OCI-M2 (cell line): ENCODE measurements at regions not wholly inside any gene's neighbourhood (a gene's known extent, or its start where the extent isn't known, plus 50 kb on each side); places are given as distances from the start of the nearest gene placed in this dataset.

Experiments
- DNase-seq: peaks from one replicate; lab custom pipeline; 2025; ENCODE audit not compliant: unreplicated experiment; lab: John Stamatoyannopoulos, UW

DNA sequence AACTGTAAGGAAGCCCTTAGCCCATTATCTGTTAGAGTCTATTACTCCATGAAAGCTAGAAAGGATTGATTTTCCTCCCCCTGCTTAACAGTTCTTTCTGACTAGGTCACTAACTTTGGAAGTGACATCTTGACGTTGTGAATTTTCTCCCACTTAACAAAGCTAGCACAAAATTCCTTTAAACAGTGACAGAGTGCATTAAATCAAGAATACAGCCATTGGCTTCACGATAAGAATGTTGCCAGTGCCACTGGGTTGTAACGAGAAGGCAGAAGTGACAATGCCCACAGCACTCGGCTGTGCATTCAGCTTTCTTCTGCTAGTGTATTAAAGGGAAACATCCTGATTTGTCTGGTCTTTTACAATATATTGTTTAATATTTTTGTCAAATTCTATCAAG lies 182.7 kb upstream of the DTNBP1 start:
- DNase-seq: no peak

- no peak for DNase-seq
Observed at GRCh38 chr6:15843764-15844163, 180.9 kb upstream of the DTNBP1 start.

- no peak for DNase-seq
Observed at GRCh38 chr6:15843226-15843625, 180.4 kb upstream of the DTNBP1 start.

- no peak for DNase-seq
Observed at GRCh38 chr6:15842727-15843117, 179.9 kb upstream of the DTNBP1 start.

DNA sequence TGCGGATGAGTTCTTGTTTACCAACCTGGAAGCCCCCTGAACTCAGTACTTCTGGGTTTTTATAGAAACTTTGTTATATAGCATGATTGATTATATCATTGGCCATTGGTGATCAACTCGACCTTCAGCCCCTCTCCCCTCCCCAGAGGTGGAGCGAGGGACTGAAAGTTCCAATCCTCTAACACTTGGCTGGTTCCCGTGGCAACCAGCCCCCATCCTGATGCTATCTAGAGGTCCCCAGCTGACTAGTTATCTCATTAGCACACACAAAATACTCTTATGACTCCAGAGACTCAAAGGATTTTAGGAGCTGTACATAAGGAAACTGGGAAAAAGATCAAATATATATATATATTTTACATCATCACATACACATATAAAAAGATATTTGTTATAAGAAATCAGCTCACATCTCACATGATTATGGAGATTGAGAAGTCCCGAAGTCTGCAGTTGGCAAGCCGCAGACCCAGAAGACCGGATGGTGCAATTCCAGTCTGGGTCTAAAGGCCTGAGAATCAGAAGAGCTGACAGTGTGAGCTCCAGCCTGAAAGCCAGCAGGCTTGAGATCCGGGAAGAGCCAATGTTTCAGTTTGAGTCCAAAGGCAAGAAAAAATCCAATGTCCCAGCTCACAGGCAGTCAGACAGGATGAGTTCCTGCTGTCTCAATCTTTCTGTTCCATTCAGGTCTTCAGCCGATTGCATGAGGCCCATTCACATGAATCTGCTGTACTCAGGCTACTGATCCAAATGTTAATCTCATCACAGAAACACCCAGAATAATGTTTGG lies 179.3 kb upstream of the DTNBP1 start:
- no peak for DNase-seq

GRCh38 chr6:15839969-15840541 lies 177.2 kb upstream of the DTNBP1 start:
- no peak for DNase-seq

DNA sequence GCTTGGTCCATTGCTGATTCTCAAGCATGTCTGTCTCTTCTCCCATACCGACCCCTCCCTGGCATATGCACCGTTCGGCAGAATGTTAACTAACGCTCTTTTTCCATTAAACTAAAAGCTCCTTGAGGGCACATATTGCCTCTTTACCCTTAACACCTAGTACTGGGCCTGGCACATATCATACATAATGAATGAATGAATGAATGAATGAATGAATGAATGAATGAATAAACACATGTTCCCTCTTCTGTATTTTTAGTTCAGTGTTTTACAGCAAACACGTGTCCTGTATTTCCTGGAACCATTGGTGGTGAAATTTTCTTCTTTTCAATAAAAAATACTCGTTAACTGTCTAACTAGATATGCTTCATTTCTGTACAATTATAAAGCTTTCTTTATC lies 174.4 kb upstream of the DTNBP1 start:
- no peak for DNase-seq

GRCh38 chr6:15832841-15833240 lies 170.0 kb upstream of the DTNBP1 start:
- no peak for DNase-seq

GRCh38 chr6:15829156-15829555 lies 166.3 kb upstream of the DTNBP1 start:
- DNase-seq: no peak

GRCh38 chr6:15827496-15828255 lies 164.8 kb upstream of the DTNBP1 start:
- no peak for DNase-seq

GRCh38 chr6:15826814-15827318 lies 164.0 kb upstream of the DTNBP1 start:
- no peak for DNase-seq

GRCh38 chr6:15825332-15825930 lies 162.6 kb upstream of the DTNBP1 start:
- DNase-seq: no peak

GRCh38 chr6:15824811-15825210 lies 162.0 kb upstream of the DTNBP1 start:
- DNase-seq: no peak

- DNase-seq: no peak
Observed at GRCh38 chr6:15823838-15824414, 161.1 kb upstream of the DTNBP1 start.

DNA sequence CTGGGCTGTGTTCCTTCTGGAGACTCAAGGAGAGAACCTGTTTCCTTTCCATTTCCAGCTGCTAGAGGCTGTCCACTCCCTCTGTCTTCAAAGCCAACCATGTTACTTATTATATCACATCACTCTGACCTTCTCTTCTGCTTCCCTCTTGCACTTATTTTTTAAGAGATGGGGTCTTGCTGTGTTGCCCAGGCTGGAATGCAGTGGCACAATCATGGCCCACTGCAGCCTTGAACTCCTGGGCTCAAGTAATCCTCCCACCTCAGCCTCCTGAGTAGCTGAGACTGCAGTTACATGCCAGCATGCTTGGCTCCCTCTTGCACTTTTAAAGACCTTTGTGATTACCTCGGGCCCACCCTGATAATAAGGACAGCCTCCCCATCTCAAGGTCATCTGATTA lies 160.0 kb upstream of the DTNBP1 start:
- DNase-seq: no peak

GRCh38 chr6:15819841-15820240 lies 157.0 kb upstream of the DTNBP1 start:
- no peak for DNase-seq

GRCh38 chr6:15819226-15819625 lies 156.4 kb upstream of the DTNBP1 start:
- no peak for DNase-seq

DNA sequence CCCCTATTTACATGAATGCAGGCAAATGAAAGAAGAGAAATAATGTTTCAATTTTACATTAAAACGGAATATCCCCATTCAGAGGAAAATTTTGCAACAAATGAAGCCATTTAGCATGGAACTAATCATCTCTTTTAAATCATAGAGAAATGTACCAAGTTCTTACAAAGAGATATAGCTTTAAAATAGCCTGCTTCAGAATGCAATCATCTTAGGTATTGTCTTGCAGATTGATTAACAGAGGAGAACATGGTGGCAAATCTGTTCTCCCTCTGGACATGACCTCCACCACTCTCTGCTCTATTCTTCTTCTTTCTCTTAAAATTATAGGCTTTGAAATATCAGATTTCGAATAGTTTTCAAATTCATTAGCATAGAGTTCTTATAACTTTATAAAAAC lies 155.7 kb upstream of the DTNBP1 start:
- no peak for DNase-seq

- no peak for DNase-seq
Observed at GRCh38 chr6:15818044-15818443, 155.2 kb upstream of the DTNBP1 start.

DNA sequence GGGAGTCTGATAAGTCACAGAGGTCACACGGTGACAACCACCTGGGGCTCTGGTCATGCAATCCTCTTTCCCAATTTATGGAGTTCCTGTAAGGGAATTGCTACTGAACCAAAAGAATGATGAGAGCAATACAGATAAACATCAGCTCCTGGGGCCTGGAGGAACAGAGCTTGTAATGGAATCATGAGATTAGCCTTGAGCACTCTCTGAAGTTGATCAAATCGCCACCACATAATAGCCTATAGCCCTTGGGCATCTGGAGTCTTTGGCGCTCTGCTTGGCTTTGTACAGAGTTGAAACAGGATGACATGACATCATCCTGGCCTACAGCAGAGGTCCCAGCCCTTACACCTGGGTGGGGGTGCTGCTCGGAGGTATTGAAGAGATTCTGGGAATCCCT lies 154.3 kb upstream of the DTNBP1 start:
- DNase-seq: no peak

- DNase-seq: no peak
Observed at GRCh38 chr6:15816661-15817060, 153.8 kb upstream of the DTNBP1 start.
